GM19452 (cell line): ENCODE measurements at regions not wholly inside any gene's neighbourhood (a gene's known extent, or its start where the extent isn't known, plus 50 kb on each side); places are given as distances from the start of the nearest gene placed in this dataset.
"Not testable (repeated sequence)": the region's sequence is repeated elsewhere in the genome, so short reads cannot be mapped to it uniquely, and the experiment has no call there.

Source experiments
- ATAC-seq: cut with Tn5 transposase; IDR thresholded peaks from one replicate; pipeline ENCODE4 v1.9.1; 2021; ENCODE audit not compliant: unreplicated experiment

GRCh38 chr1:172914501-172915144, 136.1 kb downstream of the TNFSF18 start:
- ATAC-seq: no peak

- no peak for ATAC-seq
These were observed 135.5 kb downstream of the TNFSF18 start for GRCh38 chr1:172915271-172915670.

GRCh38 chr1:172916116-172916515, 134.6 kb downstream of the TNFSF18 start:
- no peak for ATAC-seq

- ATAC-seq: no peak
These were observed 132.8 kb downstream of the TNFSF18 start for GRCh38 chr1:172917972-172918371.

- no peak for ATAC-seq
These were observed 132.3 kb downstream of the TNFSF18 start for GRCh38 chr1:172918478-172918877.

GRCh38 chr1:172926070-172926469, 124.7 kb downstream of the TNFSF18 start:
- no peak for ATAC-seq

GRCh38 chr1:172928412-172928811, 122.3 kb downstream of the TNFSF18 start:
- ATAC-seq: no peak

GRCh38 chr1:172929006-172929405, 121.7 kb downstream of the TNFSF18 start:
- no peak for ATAC-seq

GRCh38 chr1:172930142-172930541, 120.6 kb downstream of the TNFSF18 start:
- ATAC-seq: no peak

GRCh38 chr1:172931340-172931739, 119.4 kb downstream of the TNFSF18 start:
- ATAC-seq: no peak

GRCh38 chr1:172931761-172932160, 119.0 kb downstream of the TNFSF18 start:
- ATAC-seq: no peak

GRCh38 chr1:172932981-172933380, 117.8 kb downstream of the TNFSF18 start:
- no peak for ATAC-seq

GRCh38 chr1:172934417-172934762, 116.4 kb downstream of the TNFSF18 start:
- no peak for ATAC-seq

- no peak for ATAC-seq
These were observed 115.6 kb downstream of the TNFSF18 start for GRCh38 chr1:172935062-172935592.

GRCh38 chr1:172936088-172936645, 114.6 kb downstream of the TNFSF18 start:
- ATAC-seq: no peak

- ATAC-seq: no peak
These were observed 112.1 kb downstream of the TNFSF18 start for GRCh38 chr1:172938681-172939080.

- no peak for ATAC-seq
These were observed 111.3 kb downstream of the TNFSF18 start for GRCh38 chr1:172939475-172939874.

GRCh38 chr1:172940174-172940855, 110.4 kb downstream of the TNFSF18 start:
- ATAC-seq: no peak

- no peak for ATAC-seq
These were observed 109.3 kb downstream of the TNFSF18 start for GRCh38 chr1:172941471-172941870.

- ATAC-seq: no peak
These were observed 108.8 kb downstream of the TNFSF18 start for GRCh38 chr1:172941945-172942344.

GRCh38 chr1:172943138-172943537, 107.6 kb downstream of the TNFSF18 start:
- ATAC-seq: not testable (repeated sequence)

- ATAC-seq: no peak
These were observed 105.8 kb downstream of the TNFSF18 start for GRCh38 chr1:172944931-172945330.
